GM21447 (cell line): ENCODE measurements at regions not wholly inside any gene's neighbourhood (a gene's known extent, or its start where the extent isn't known, plus 50 kb on each side); places are given as distances from the start of the nearest gene placed in this dataset.

Source experiments
- ATAC-seq: cut with Tn5 transposase; IDR thresholded peaks from one replicate; pipeline ENCODE4 v1.9.1; 2021; ENCODE audit not compliant: unreplicated experiment

- no peak for ATAC-seq
These were observed 51.2 kb upstream of the INHBA start for GRCh38 chr7:41754046-41754445.
